Activated B cell treated with CpG ODN at 0.5 μM for 24 hours (primary cell): ENCODE measurements at regions not wholly inside any gene's neighbourhood (a gene's known extent, or its start where the extent isn't known, plus 50 kb on each side); places are given as distances from the start of the nearest gene placed in this dataset.

Experiments
- ATAC-seq: fragments of 200-7000 bp; cut with Tn5 transposase; one replicate; pipeline ENCODE4 v1.10.0; 2021; ENCODE audit warnings: low read depth, mild to moderate bottlenecking, moderate library complexity
- CTCF ChIA-PET: fragments of 350-600 bp; sonication (Branson Sonifier 250); formaldehyde crosslinking; loops from one replicate; lab custom pipeline; 2021; ENCODE audit warnings: antibody characterized with exemption; lab: Charles Lee
- POLR2A ChIA-PET: fragments of 350-600 bp; sonication (Branson Sonifier 250); formaldehyde crosslinking; loops from one replicate; lab custom pipeline; 2021; ENCODE audit warnings: antibody characterized with exemption; lab: Charles Lee
- DNase-seq: peaks from one replicate; pipeline ENCODE4 v3.0.0; 2022
- H3K27ac Mint-ChIP-seq: one replicate; pipeline ENCODE4 v1.8.0; 2020; ENCODE audit warnings: mixed read lengths
- H3K27me3 Mint-ChIP-seq: one replicate; pipeline ENCODE4 v1.8.0; 2021; ENCODE audit warnings: mixed read lengths
- H3K36me3 Mint-ChIP-seq: one replicate; pipeline ENCODE4 v1.8.0; 2021; ENCODE audit warnings: low read depth, mixed read lengths
- H3K4me1 Mint-ChIP-seq: one replicate; pipeline ENCODE4 v1.8.0; 2021; ENCODE audit warnings: mixed read lengths
- H3K4me3 Mint-ChIP-seq: one replicate; pipeline ENCODE4 v1.8.0; 2020; ENCODE audit warnings: mild to moderate bottlenecking, mixed read lengths
- H3K9me3 Mint-ChIP-seq: one replicate; pipeline ENCODE4 v1.8.0; 2020; ENCODE audit warnings: mixed read lengths
- CTCF ChIP-seq: fragments of 200-600 bp; IDR thresholded peaks from one replicate; pipeline ENCODE4 v1.8.0; 2022; ENCODE audit warnings: antibody characterized with exemption, mild to moderate bottlenecking
- intact Hi-C: fragments of 100-400 bp; cut with micrococcal nuclease; formaldehyde crosslinking; loops from one replicate; pipeline ENCODE4 v1.15.1; 2024

GRCh38 chr7:68058014-68058413 lies 1061.4 kb downstream of the TYW1 start:
- Mint-ChIP-seq H3K36me3 (no peaks in the 10 kb centered on the region), H3K27ac (no peak overlapping the region), H3K27me3 (no peaks in the 10 kb centered on the region), H3K4me3 (no peak overlapping the region), H3K9me3 (peaks cover 2% of the 10 kb centered on the region), H3K4me1 (no peaks in the 10 kb centered on the region)
- ChIA-PET POLR2A (interaction anchor here (0.6 kb wide), 1 partner anchor 41 kb away, joined by 4 read pairs; no protein-coding TSS in a partner anchor), CTCF (no interaction called here)
- TF ChIP-seq CTCF, result no peak
- no peak for DNase-seq
- ATAC-seq, result no peak
- intact Hi-C loops, result no loop called here

- DNase-seq (no peak), ATAC-seq (no peak)
- H3K4me1 Mint-ChIP-seq, result no peaks in the 10 kb centered on the region
- no peaks in the 10 kb centered on the region for H3K36me3 Mint-ChIP-seq
- intact Hi-C loops, result loop anchor here (5.0 kb wide), 1 partner anchor 1869 kb away; no protein-coding TSS in a partner anchor
- TF ChIP-seq CTCF, result no peak
- no peak overlapping the region for H3K4me3 Mint-ChIP-seq
- H3K27ac Mint-ChIP-seq, result no peak overlapping the region
- POLR2A ChIA-PET, result no interaction called here
- CTCF ChIA-PET, result no interaction called here
- peaks cover 2% of the 10 kb centered on the region for H3K9me3 Mint-ChIP-seq
- no peaks in the 10 kb centered on the region for H3K27me3 Mint-ChIP-seq
These were observed 1066.5 kb downstream of the TYW1 start for GRCh38 chr7:68063171-68063570.

- TF ChIP-seq CTCF, result no peak
- ChIA-PET CTCF (no interaction called here), POLR2A (no interaction called here)
- DNase-seq (no peak), ATAC-seq (no peak)
- no peaks in the 10 kb centered on the region for H3K4me1 Mint-ChIP-seq
- intact Hi-C loops, result no loop called here
- peaks cover 3% of the 10 kb centered on the region for H3K9me3 Mint-ChIP-seq
- no peaks in the 10 kb centered on the region for H3K36me3 Mint-ChIP-seq
- H3K4me3 Mint-ChIP-seq, result no peak overlapping the region
- no peak overlapping the region for H3K27ac Mint-ChIP-seq
- H3K27me3 Mint-ChIP-seq, result no peaks in the 10 kb centered on the region
These were observed 1068.9 kb downstream of the TYW1 start for GRCh38 chr7:68065581-68065980.

- ATAC-seq, result no peak
- no peaks in the 10 kb centered on the region for H3K36me3 Mint-ChIP-seq
- H3K4me3 Mint-ChIP-seq, result no peak overlapping the region
- intact Hi-C loops, result no loop called here
- H3K27ac Mint-ChIP-seq, result no peak overlapping the region
- ChIA-PET POLR2A (no interaction called here), CTCF (no interaction called here)
- H3K4me1 Mint-ChIP-seq, result no peaks in the 10 kb centered on the region
- no peaks in the 10 kb centered on the region for H3K27me3 Mint-ChIP-seq
- DNase-seq, result no peak
- peaks cover 12% of the 10 kb centered on the region for H3K9me3 Mint-ChIP-seq
- no peak for TF ChIP-seq CTCF
These were observed 1071.2 kb downstream of the TYW1 start for GRCh38 chr7:68067845-68068244.

GRCh38 chr7:68070992-68071391 lies 1074.4 kb downstream of the TYW1 start:
- CTCF ChIA-PET, result no interaction called here
- H3K27me3 Mint-ChIP-seq, result no peaks in the 10 kb centered on the region

More at GRCh38 chr7:68070992-68071391, 1074.4 kb downstream of the TYW1 start:
- Mint-ChIP-seq H3K4me3 (no peak overlapping the region), H3K36me3 (no peaks in the 10 kb centered on the region), H3K27ac (no peak overlapping the region), H3K9me3 (peaks cover 13% of the 10 kb centered on the region), H3K4me1 (no peaks in the 10 kb centered on the region)
- POLR2A ChIA-PET, result no interaction called here
- no peak for TF ChIP-seq CTCF
- DNase-seq, result no peak
- intact Hi-C loops, result no loop called here
- no peak for ATAC-seq
